Heart left ventricle (tissue), 13 donors: ENCODE measurements at regions not wholly inside any gene's neighbourhood (a gene's known extent, or its start where the extent isn't known, plus 50 kb on each side); places are given as distances from the start of the nearest gene placed in this dataset.

Source experiments
- CTCF ChIP-seq, 12 donors: fragments of 200-600 bp; sonication (generic) in 4 of 12; IDR thresholded peaks; one replicate each; pipeline versions ENCODE4 v1.5.0 to v1.8.0; 2018 to 2022; ENCODE audit warnings: antibody characterized with exemption in 12 of 12, mild to moderate bottlenecking in 5 of 12
- POLR2A ChIP-seq, 2 donors: fragments of 450-650 bp; IDR thresholded peaks; one replicate each; pipeline ENCODE4 v1.6.1; 2017; ENCODE audit warnings: antibody characterized with exemption in 2 of 2, mild to moderate bottlenecking in 2 of 2, moderate library complexity in 2 of 2
- donor health status: ischemic (EF 13 %, LVEDD 7.1; RV severe dilation, severe dysfunction).
- donor health status: DM: no; HTN: yes; CAD: no.
- donor health status: DM: no; HTN: no; CAD: no.
- donor health status: ischemic (EF 25% LVEDD 6.9; RV normal size, moderate dysfunction).
- donor health status: ischemic (EF 25% LVEDD 5.7; RV mildly dilated, moderate dysfunction).
- donor health status: ischemic (EF 35%, LVEDD 5.7; RV mildly dilated, moderate dysfunction).
- donor health status: nonischemic (EF 11% LVEDD 7.7; RV severe dilation, severe dysfunction).
- donor health status: DM: yes; HTN: yes; CAD: no.
- donor health status: PGD.
- donor health status: ischemic (EF 29% LVEDD 5.4; RV normal size, mild dysfunction).
- donor health status: nonischemic (EF 23%, LVEDD 6.1; RV moderate dilation, normal function).

- TF ChIP-seq CTCF (IDR thresholded peaks at IDR 0.05) (no peak), POLR2A (IDR thresholded peaks at IDR 0.05) (no peak)
Measured at GRCh38 chr18:10261344-10262276, 192.8 kb upstream of the APCDD1 start.
